ENCODE measurements at regions not wholly inside any gene's neighbourhood (a gene's known extent, or its start where the extent isn't known, plus 50 kb on each side); places are given as distances from the start of the nearest gene placed in this dataset.
A peak's percentile ranks its signal among the peaks of the same experiment; 100 is the strongest.

DNA sequence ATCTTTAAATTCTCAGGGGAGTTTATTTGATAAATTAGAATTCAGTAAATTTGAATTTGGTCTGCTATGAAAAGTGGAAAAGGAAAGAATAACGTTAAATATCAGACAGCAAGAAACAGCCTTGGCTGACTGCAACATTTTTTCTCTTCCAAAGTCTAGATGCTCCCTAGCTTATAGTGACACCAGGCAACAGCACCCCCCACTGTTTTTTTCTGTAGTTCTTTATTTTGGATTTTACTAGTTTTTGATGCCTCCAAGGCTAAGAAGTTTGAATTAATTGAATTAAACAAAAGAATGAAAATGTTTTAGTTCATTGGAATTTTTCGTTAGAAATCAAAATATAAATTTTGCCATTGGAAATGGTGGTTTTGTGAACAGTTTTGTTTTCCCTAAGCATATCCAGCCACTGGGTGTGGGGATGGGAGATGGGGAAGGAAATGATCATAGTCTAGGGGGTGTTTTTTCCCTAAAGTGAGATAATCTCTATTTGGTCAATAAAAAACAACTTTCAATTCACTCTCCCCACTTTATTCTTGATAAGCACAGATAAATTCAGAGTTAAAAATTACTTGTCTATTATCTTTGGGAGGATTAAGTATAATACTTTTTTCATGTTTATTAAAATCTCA is 199.3 kb upstream of the CD180 start:
- DNase-seq, result peak in 2 of 4 experiments; percentile 5 to 33

DNA sequence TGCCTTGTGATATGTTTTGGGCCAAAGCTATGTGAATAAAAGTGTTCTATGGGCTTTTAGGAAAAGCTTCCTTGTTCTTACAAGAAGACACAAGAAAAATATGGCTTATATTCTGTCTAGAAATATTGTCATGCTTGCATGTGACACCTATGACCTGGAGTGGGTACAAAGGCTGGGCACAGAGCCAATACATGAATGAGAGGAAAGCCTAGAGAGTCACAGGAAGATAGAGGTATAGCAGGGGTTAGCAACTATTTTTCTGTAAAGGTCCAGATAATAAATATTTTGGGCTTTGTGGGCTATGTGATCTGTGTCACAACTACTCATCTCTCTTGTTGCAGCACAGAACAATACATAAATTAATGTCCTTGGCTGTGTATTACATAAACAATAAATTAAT is 196.6 kb upstream of the CD180 start:
- no peak for DNase-seq

GRCh38 chr5:67390935-67391334 is 194.3 kb upstream of the CD180 start:
- DNase-seq, result no peak

DNA sequence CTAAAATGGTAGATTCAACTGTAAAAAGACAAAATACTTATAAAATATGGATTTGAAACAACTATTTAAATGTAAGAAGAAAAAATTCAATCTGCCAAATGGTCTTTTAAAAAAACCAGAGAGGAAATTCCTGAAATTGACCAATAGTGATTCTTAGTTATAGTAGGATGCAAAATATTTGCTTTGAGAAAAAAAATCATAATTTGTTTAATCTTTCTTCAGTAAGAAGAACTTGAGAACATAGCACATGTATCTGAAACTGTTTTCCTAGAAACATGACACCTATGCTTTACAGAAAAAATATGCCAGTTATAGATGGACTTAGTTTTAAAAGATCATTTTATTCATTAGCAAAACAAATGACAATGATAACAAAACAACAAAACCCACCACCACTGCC is 186.9 kb upstream of the CD180 start:
- no peak for DNase-seq

- DNase-seq, result no peak
Observed at GRCh38 chr5:67381236-67381880, 184.8 kb upstream of the CD180 start.

GRCh38 chr5:67380431-67380830 is 183.8 kb upstream of the CD180 start:
- no peak for DNase-seq

- no peak for DNase-seq
Observed at GRCh38 chr5:67379753-67380152, 183.2 kb upstream of the CD180 start.

DNA sequence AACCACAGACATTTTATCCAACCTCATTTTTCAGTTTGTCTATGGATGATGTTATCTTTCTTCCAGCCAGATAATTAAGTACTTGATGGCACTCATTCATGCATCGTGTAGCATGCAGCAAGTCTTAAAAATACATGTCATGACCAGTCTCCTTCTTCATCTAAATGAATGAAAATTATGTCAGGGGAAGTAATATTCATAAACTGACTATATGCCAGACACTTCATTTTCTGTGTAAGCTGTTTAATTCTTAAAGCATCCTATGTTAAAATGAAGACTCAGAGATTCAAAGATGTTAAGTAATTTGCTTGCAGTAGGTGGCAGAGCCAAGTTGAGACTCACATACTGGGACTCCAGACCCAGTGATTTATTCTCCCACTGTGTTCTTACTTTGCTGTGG is 181.7 kb upstream of the CD180 start:
- DNase-seq, result no peak

GRCh38 chr5:67377631-67378030 is 181.0 kb upstream of the CD180 start:
- no peak for DNase-seq

GRCh38 chr5:67375606-67376005 is 179.0 kb upstream of the CD180 start:
- DNase-seq, result peak in 1 of 4 experiments; percentile 13

- no peak for DNase-seq
Observed at GRCh38 chr5:67374378-67374777, 177.8 kb upstream of the CD180 start.

- DNase-seq, result no peak
Observed at GRCh38 chr5:67373518-67373917, 176.9 kb upstream of the CD180 start.

GRCh38 chr5:67372887-67373286 is 176.3 kb upstream of the CD180 start:
- DNase-seq, result no peak

GRCh38 chr5:67371924-67372323 is 175.3 kb upstream of the CD180 start:
- DNase-seq, result no peak

- DNase-seq, result no peak
Observed at GRCh38 chr5:67366691-67367395, 170.2 kb upstream of the CD180 start.

- no peak for DNase-seq
Observed at GRCh38 chr5:67366276-67366675, 169.7 kb upstream of the CD180 start.

GRCh38 chr5:67364381-67364970 is 167.9 kb upstream of the CD180 start:
- no peak for DNase-seq

DNA sequence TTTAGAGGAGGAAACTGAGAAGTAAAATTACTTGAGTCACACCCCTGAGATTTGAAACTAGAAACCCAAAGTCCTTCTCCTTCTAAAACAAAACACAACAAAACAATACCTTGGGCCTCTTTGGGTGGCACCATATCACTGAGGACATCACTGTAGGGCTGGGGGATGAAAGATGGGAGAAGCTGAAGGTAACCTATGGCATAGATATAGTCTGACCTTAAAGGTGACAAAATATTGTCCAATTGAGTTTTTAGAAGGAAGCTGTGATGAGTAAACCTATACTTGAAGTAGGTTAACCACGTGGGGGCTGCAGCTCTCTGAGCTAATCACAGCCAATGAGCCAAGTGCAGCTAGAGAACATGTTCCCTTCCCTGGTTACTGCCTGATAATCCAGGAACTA is 167.4 kb upstream of the CD180 start:
- no peak for DNase-seq

DNA sequence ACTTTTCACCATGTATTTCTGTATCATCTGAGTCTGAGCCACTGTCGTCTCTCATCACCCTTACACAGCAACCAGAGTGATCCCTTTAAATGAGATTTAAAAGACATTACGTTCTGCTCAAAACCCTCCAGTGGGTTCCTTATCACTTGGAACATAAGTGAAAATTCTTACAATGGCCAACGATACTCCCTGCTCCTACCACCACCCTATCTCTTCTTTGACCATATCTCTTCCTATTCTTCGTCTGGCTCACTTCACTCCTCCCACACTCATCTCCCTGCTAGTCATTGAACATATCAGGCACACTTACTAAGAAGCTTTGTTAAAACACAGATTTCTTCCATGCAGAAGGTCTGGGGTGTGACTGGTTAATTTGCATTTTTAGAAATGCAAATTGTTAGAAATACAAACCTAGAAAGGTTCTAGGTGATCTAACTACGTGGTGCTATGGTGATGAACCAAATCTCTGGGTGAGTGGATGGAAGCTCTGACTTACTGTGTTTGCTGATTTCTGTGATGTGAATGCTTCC is 166.6 kb upstream of the CD180 start:
- no peak for DNase-seq

- DNase-seq, result no peak
Observed at GRCh38 chr5:67361932-67362729, 165.5 kb upstream of the CD180 start.

- peak in 1 of 4 experiments; percentile 27 for DNase-seq
Observed at GRCh38 chr5:67360047-67360446, 163.4 kb upstream of the CD180 start.

GRCh38 chr5:67358186-67358585 is 161.6 kb upstream of the CD180 start:
- no peak for DNase-seq

All from suppressor macrophage (primary cell).